ENCODE measurements at regions not wholly inside any gene's neighbourhood (a gene's known extent, or its start where the extent isn't known, plus 50 kb on each side); places are given as distances from the start of the nearest gene placed in this dataset.

DNA sequence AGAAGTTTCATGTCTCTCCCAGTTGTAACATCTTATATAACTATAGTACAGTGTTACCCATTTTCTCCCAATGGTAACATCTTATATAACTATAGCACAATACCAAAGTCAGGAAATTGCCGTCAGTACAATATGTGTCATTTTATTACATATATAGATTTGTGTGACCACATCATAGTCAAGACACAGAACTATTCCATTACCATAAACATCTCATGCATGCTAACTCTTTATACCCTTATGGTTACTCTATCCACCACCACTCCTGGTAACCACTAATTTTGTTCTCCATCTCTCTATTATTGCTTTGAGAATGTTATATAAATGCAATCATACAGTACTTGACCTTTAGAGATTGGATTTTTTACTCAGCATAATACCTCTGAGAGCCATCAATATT is 120.7 kb downstream of the BACH1 start:
- DNase-seq = no peak
- intact Hi-C loops (cut with micrococcal nuclease; ENCODE audit: unreplicated experiment) = no loop called here
- Mint-ChIP-seq H3K4me3 (ENCODE audit: low read depth, unreplicated experiment) (no peak overlapping the region), H3K36me3 (ENCODE audit: insufficient read depth, unreplicated experiment) (no peaks in the 10 kb centered on the region), H3K9me3 (ENCODE audit: low read depth, unreplicated experiment) (no peaks in the 10 kb centered on the region), H3K27ac (ENCODE audit: unreplicated experiment) (no peak overlapping the region), H3K4me1 (ENCODE audit: low read depth, unreplicated experiment) (no peaks in the 10 kb centered on the region), H3K27me3 (ENCODE audit: unreplicated experiment) (no peaks in the 10 kb centered on the region)
- CTCF ChIA-PET = no interaction called here
- no TSS peak for BruUV-seq (replicated peaks)
- TF ChIP-seq, protein P1, sequence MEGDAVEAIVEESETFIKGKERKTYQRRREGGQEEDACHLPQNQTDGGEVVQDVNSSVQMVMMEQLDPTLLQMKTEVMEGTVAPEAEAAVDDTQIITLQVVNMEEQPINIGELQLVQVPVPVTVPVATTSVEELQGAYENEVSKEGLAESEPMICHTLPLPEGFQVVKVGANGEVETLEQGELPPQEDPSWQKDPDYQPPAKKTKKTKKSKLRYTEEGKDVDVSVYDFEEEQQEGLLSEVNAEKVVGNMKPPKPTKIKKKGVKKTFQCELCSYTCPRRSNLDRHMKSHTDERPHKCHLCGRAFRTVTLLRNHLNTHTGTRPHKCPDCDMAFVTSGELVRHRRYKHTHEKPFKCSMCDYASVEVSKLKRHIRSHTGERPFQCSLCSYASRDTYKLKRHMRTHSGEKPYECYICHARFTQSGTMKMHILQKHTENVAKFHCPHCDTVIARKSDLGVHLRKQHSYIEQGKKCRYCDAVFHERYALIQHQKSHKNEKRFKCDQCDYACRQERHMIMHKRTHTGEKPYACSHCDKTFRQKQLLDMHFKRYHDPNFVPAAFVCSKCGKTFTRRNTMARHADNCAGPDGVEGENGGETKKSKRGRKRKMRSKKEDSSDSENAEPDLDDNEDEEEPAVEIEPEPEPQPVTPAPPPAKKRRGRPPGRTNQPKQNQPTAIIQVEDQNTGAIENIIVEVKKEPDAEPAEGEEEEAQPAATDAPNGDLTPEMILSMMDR (IDR thresholded peaks at IDR 0.05; ENCODE audit: unreplicated experiment) = no peak

DNA sequence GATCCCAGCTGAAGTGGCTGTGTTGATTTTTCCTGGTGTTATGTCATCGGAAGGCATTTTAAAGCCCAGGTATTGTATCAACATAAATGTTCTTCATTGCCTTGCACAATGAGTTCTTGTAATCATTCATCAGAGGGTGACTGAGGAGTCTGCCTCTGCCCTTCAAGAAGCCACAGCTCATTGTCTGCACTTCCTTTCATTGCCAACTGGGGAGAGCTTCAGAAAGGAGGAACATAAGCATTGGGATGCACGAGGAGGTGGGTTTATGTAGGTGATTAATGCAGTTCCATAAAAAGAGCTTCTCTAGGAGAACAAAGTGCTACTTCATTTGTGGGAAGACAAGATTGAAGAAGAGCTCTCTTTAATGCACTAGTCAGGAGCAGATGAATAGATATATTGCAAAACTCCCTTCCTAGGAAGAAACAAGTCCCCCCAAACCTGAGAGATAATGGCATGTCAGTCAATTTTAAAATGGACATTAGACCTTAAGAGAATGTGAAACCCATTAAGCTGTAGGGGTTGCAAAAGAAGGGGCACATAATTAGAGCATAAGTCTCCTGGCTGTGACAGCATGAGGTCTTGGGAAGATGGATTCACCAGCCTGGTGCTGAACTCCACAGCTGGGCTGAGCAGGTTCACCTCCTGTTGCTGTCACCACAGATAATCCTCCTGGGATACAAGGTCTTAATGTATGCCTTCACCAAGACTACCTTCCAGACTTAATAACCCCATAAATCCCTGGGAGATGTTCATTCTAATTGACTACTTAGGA is 124.6 kb downstream of the BACH1 start:
- no peak for DNase-seq

DNA sequence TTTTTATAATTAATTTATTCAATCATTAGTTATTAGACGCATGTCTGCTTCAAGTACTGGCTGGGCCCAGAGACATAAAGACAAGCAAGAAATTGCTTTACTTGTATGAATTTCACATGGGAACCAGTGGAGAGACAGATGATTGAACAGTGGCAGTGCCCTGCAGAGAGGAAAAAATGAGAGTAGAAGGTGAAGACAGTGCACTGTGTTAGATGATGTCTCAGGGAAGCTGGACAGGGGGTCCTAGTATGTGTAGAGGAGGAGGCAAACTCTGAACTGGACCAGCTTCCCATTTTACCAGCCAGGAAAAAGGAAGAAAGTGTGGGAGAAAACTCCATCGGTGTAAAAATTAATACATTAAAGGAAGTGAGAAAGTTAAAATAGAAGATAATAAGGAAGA is 126.0 kb downstream of the BACH1 start:
- BruUV-seq (replicated peaks) = no TSS peak

More for the DNA sequence above, 124.6 kb downstream of the BACH1 start:
- BruUV-seq (replicated peaks) = no TSS peak
- TF ChIP-seq, protein P1 (IDR thresholded peaks at IDR 0.05; ENCODE audit: unreplicated experiment) = no peak
- H3K27me3 Mint-ChIP-seq (ENCODE audit: unreplicated experiment) = no peaks in the 10 kb centered on the region
- intact Hi-C loops (cut with micrococcal nuclease; ENCODE audit: unreplicated experiment) = no loop called here
- no peaks in the 10 kb centered on the region for H3K36me3 Mint-ChIP-seq (ENCODE audit: insufficient read depth, unreplicated experiment)
- CTCF ChIA-PET = no interaction called here
- no peak overlapping the region for H3K27ac Mint-ChIP-seq (ENCODE audit: unreplicated experiment)
- no peak overlapping the region for H3K4me3 Mint-ChIP-seq (ENCODE audit: low read depth, unreplicated experiment)
- no peaks in the 10 kb centered on the region for H3K4me1 Mint-ChIP-seq (ENCODE audit: low read depth, unreplicated experiment)
- no peaks in the 10 kb centered on the region for H3K9me3 Mint-ChIP-seq (ENCODE audit: low read depth, unreplicated experiment)

DNA sequence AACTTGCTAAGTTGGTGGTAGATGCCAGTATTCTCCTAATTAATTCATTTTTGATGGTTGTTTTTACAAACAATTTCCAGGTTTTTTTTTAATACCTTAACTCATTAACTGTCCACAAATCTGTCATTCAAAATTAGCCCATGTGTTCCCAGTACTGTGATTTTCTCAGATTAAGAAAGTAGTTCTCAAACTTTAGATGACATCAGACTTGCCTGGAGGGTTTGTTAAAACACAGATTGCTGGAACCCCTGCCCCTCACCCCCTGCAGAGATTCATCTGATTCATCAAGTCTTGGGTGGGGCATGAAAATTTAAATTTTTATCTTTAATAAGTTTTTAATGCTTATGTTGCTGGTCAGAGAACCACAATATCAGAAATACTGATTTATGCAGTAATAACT is 130.5 kb downstream of the BACH1 start:
- no TSS peak for BruUV-seq (replicated peaks)
- Mint-ChIP-seq H3K36me3 (ENCODE audit: insufficient read depth, unreplicated experiment) (no peaks in the 10 kb centered on the region), H3K4me3 (ENCODE audit: low read depth, unreplicated experiment) (no peak overlapping the region), H3K27me3 (ENCODE audit: unreplicated experiment) (no peaks in the 10 kb centered on the region), H3K9me3 (ENCODE audit: low read depth, unreplicated experiment) (no peaks in the 10 kb centered on the region), H3K4me1 (ENCODE audit: low read depth, unreplicated experiment) (no peaks in the 10 kb centered on the region), H3K27ac (ENCODE audit: unreplicated experiment) (no peak overlapping the region)
- DNase-seq = no peak
- CTCF ChIA-PET = no interaction called here
- intact Hi-C loops (cut with micrococcal nuclease; ENCODE audit: unreplicated experiment) = no loop called here
- TF ChIP-seq, protein P1 (IDR thresholded peaks at IDR 0.05; ENCODE audit: unreplicated experiment) = no peak

More for the DNA sequence above, 126.0 kb downstream of the BACH1 start:
- Mint-ChIP-seq H3K9me3 (ENCODE audit: low read depth, unreplicated experiment) (no peaks in the 10 kb centered on the region), H3K4me3 (ENCODE audit: low read depth, unreplicated experiment) (no peak overlapping the region), H3K4me1 (ENCODE audit: low read depth, unreplicated experiment) (no peaks in the 10 kb centered on the region), H3K27ac (ENCODE audit: unreplicated experiment) (no peak overlapping the region), H3K27me3 (ENCODE audit: unreplicated experiment) (no peaks in the 10 kb centered on the region), H3K36me3 (ENCODE audit: insufficient read depth, unreplicated experiment) (no peaks in the 10 kb centered on the region)
- DNase-seq = no peak
- TF ChIP-seq, protein P1 (IDR thresholded peaks at IDR 0.05; ENCODE audit: unreplicated experiment) = no peak
- CTCF ChIA-PET = interaction anchor here (0.7 kb wide), 1 partner anchor 361 kb away, joined by 4 read pairs; no protein-coding TSS in a partner anchor
- intact Hi-C loops (cut with micrococcal nuclease; ENCODE audit: unreplicated experiment) = no loop called here
